Activated B cell treated with CpG ODN at 0.5 μM for 24 hours (primary cell): ENCODE measurements at regions not wholly inside any gene's neighbourhood (a gene's known extent, or its start where the extent isn't known, plus 50 kb on each side); places are given as distances from the start of the nearest gene placed in this dataset.
A peak's percentile ranks its signal among the peaks of the same experiment; 100 is the strongest.

ENCODE experiments used
- ATAC-seq: fragments of 200-7000 bp; cut with Tn5 transposase; one replicate; pipeline ENCODE4 v1.10.0; 2021; ENCODE audit warnings: low read depth, mild to moderate bottlenecking, moderate library complexity
- CTCF ChIA-PET: fragments of 350-600 bp; sonication (Branson Sonifier 250); formaldehyde crosslinking; loops from one replicate; lab custom pipeline; 2021; ENCODE audit warnings: antibody characterized with exemption; lab: Charles Lee
- POLR2A ChIA-PET: fragments of 350-600 bp; sonication (Branson Sonifier 250); formaldehyde crosslinking; loops from one replicate; lab custom pipeline; 2021; ENCODE audit warnings: antibody characterized with exemption; lab: Charles Lee
- DNase-seq: peaks from one replicate; pipeline ENCODE4 v3.0.0; 2022
- H3K27ac Mint-ChIP-seq: one replicate; pipeline ENCODE4 v1.8.0; 2020; ENCODE audit warnings: mixed read lengths
- H3K27me3 Mint-ChIP-seq: one replicate; pipeline ENCODE4 v1.8.0; 2021; ENCODE audit warnings: mixed read lengths
- H3K36me3 Mint-ChIP-seq: one replicate; pipeline ENCODE4 v1.8.0; 2021; ENCODE audit warnings: low read depth, mixed read lengths
- H3K4me1 Mint-ChIP-seq: one replicate; pipeline ENCODE4 v1.8.0; 2021; ENCODE audit warnings: mixed read lengths
- H3K4me3 Mint-ChIP-seq: one replicate; pipeline ENCODE4 v1.8.0; 2020; ENCODE audit warnings: mild to moderate bottlenecking, mixed read lengths
- H3K9me3 Mint-ChIP-seq: one replicate; pipeline ENCODE4 v1.8.0; 2020; ENCODE audit warnings: mixed read lengths
- CTCF ChIP-seq: fragments of 200-600 bp; IDR thresholded peaks from one replicate; pipeline ENCODE4 v1.8.0; 2022; ENCODE audit warnings: antibody characterized with exemption, mild to moderate bottlenecking
- intact Hi-C: fragments of 100-400 bp; cut with micrococcal nuclease; formaldehyde crosslinking; loops from one replicate; pipeline ENCODE4 v1.15.1; 2024

GRCh38 chr17:68803164-68803929 lies 151.8 kb downstream of the ABCA8 start:
- ChIA-PET POLR2A (no interaction called here), CTCF (no interaction called here)
- Mint-ChIP-seq H3K9me3 (peaks cover 2% of the 10 kb centered on the region), H3K4me3 (no peak overlapping the region), H3K4me1 (no peaks in the 10 kb centered on the region), H3K27ac (no peak overlapping the region), H3K27me3 (peaks cover 3% of the 10 kb centered on the region), H3K36me3 (no peaks in the 10 kb centered on the region)
- no peak for DNase-seq
- intact Hi-C loops, result no loop called here
- no peak for ATAC-seq
- TF ChIP-seq CTCF, result no peak

- Mint-ChIP-seq H3K4me3 (no peak overlapping the region), H3K27ac (no peak overlapping the region), H3K4me1 (no peaks in the 10 kb centered on the region), H3K27me3 (peaks cover 3% of the 10 kb centered on the region), H3K9me3 (peaks cover 2% of the 10 kb centered on the region), H3K36me3 (no peaks in the 10 kb centered on the region)
- ChIA-PET POLR2A (no interaction called here), CTCF (no interaction called here)
- DNase-seq (no peak), ATAC-seq (no peak)
- no peak for TF ChIP-seq CTCF
- intact Hi-C loops, result no loop called here
Observed at GRCh38 chr17:68801335-68802247, 153.6 kb downstream of the ABCA8 start.

GRCh38 chr17:68800751-68801150 lies 154.4 kb downstream of the ABCA8 start:
- no peak for TF ChIP-seq CTCF
- DNase-seq (no peak), ATAC-seq (no peak)
- POLR2A ChIA-PET, result no interaction called here
- Mint-ChIP-seq H3K27ac (no peak overlapping the region), H3K4me3 (no peak overlapping the region), H3K36me3 (no peaks in the 10 kb centered on the region), H3K4me1 (peaks cover 3% of the 10 kb centered on the region), H3K9me3 (peaks cover 2% of the 10 kb centered on the region), H3K27me3 (peaks cover 3% of the 10 kb centered on the region)
- CTCF ChIA-PET, result no interaction called here
- intact Hi-C loops, result no loop called here

- POLR2A ChIA-PET, result no interaction called here
- peaks cover 36% of the 10 kb centered on the region for H3K4me1 Mint-ChIP-seq
- intact Hi-C loops, result no loop called here
- peak overlapping the region; percentile 63 for H3K4me3 Mint-ChIP-seq
- TF ChIP-seq CTCF, result no peak
- ATAC-seq, result no peak
- peaks cover 3% of the 10 kb centered on the region for H3K27me3 Mint-ChIP-seq
- no peaks in the 10 kb centered on the region for H3K9me3 Mint-ChIP-seq
- peak overlapping the region; percentile 79 for H3K27ac Mint-ChIP-seq
- no peaks in the 10 kb centered on the region for H3K36me3 Mint-ChIP-seq
- CTCF ChIA-PET, result interaction anchor here (0.7 to 1.4 kb wide), 6 partner anchors 22 to 444 kb away, joined by 3 to 6 read pairs (median 4); no protein-coding TSS in a partner anchor
- DNase-seq, result no peak
Observed at GRCh38 chr17:68794636-68795434, 160.4 kb downstream of the ABCA8 start.
